GM19395 (cell line): ENCODE measurements at regions not wholly inside any gene's neighbourhood (a gene's known extent, or its start where the extent isn't known, plus 50 kb on each side); places are given as distances from the start of the nearest gene placed in this dataset.

Source experiments
- ATAC-seq: cut with Tn5 transposase; IDR thresholded peaks from one replicate; pipeline ENCODE4 v1.9.1; 2021; ENCODE audit warnings: mild to moderate bottlenecking, moderate library complexity; ENCODE audit not compliant: unreplicated experiment

- no peak for ATAC-seq
Measured at GRCh38 chr6:71476872-71477271, 188.3 kb downstream of the OGFRL1 start.

- no peak for ATAC-seq
Measured at GRCh38 chr6:71478834-71479541, 190.4 kb downstream of the OGFRL1 start.

GRCh38 chr6:71480577-71480976 lies 192.0 kb downstream of the OGFRL1 start:
- ATAC-seq = no peak

- no peak for ATAC-seq
Measured at GRCh38 chr6:71481011-71481410, 192.4 kb downstream of the OGFRL1 start.

- no peak for ATAC-seq
Measured at GRCh38 chr6:71481801-71482200, 193.2 kb downstream of the OGFRL1 start.

- no peak for ATAC-seq
Measured at GRCh38 chr6:71482742-71483141, 194.1 kb downstream of the OGFRL1 start.

GRCh38 chr6:71486461-71486860 lies 197.8 kb downstream of the OGFRL1 start:
- peak; percentile 50 for ATAC-seq

- no peak for ATAC-seq
Measured at GRCh38 chr6:71488186-71488585, 199.6 kb downstream of the OGFRL1 start.

GRCh38 chr6:71489736-71490135 lies 201.1 kb downstream of the OGFRL1 start:
- no peak for ATAC-seq

GRCh38 chr6:71490876-71491275 lies 202.3 kb downstream of the OGFRL1 start:
- ATAC-seq = no peak

GRCh38 chr6:71491844-71492243 lies 203.2 kb downstream of the OGFRL1 start:
- ATAC-seq = no peak

- no peak for ATAC-seq
Measured at GRCh38 chr6:71492668-71493067, 204.1 kb downstream of the OGFRL1 start.

GRCh38 chr6:71496018-71496721 lies 207.6 kb downstream of the OGFRL1 start:
- peak; percentile 99 for ATAC-seq

- no peak for ATAC-seq
Measured at GRCh38 chr6:71496722-71497033, 208.1 kb downstream of the OGFRL1 start.

GRCh38 chr6:71498638-71499037 lies 210.0 kb downstream of the OGFRL1 start:
- ATAC-seq = no peak

GRCh38 chr6:71499667-71500066 lies 211.1 kb downstream of the OGFRL1 start:
- ATAC-seq = no peak

- ATAC-seq = no peak
Measured at GRCh38 chr6:71502168-71502567, 213.6 kb downstream of the OGFRL1 start.

GRCh38 chr6:71502956-71503355 lies 214.3 kb downstream of the OGFRL1 start:
- ATAC-seq = no peak

- no peak for ATAC-seq
Measured at GRCh38 chr6:71507183-71507582, 218.6 kb downstream of the OGFRL1 start.

GRCh38 chr6:71509191-71510005 lies 220.8 kb downstream of the OGFRL1 start:
- ATAC-seq = no peak

GRCh38 chr6:71510057-71510713 lies 221.6 kb downstream of the OGFRL1 start:
- ATAC-seq = peak; percentile 84
